Activated T-cell treated with anti-CD3 and anti-CD28 coated beads, Interleukin-2, amount 50 U/mL, for 72 hours (primary cell): ENCODE measurements at regions not wholly inside any gene's neighbourhood (a gene's known extent, or its start where the extent isn't known, plus 50 kb on each side); places are given as distances from the start of the nearest gene placed in this dataset.

ENCODE experiments used
- ATAC-seq, 2 donors: fragments of 150-1000 bp; cut with Tn5 transposase; replicated peaks in 1 of 2; 2 replicates each; pipeline ENCODE4 v1.10.0; 2021; ENCODE audit warnings: moderate library complexity in 2 of 2, mild to moderate bottlenecking in 1 of 2
- DNase-seq, 2 donors: peaks; one replicate each; pipeline ENCODE4 v3.0.0; 2021 to 2022; ENCODE audit warnings: mixed read lengths in 1 of 2
- H3K27ac Mint-ChIP-seq: one replicate; pipeline ENCODE4 v1.8.0; 2022; ENCODE audit warnings: mild to moderate bottlenecking, moderate library complexity, mixed read lengths
- H3K27me3 Mint-ChIP-seq: one replicate; pipeline ENCODE4 v1.8.0; 2022; ENCODE audit warnings: low read depth, mixed read lengths
- H3K36me3 Mint-ChIP-seq, 2 donors: one replicate each; pipeline ENCODE4 v1.8.0; 2022; ENCODE audit warnings: mixed read lengths in 2 of 2, mild to moderate bottlenecking in 1 of 2; ENCODE audit not compliant: insufficient read depth in 2 of 2
- H3K4me1 Mint-ChIP-seq: one replicate; pipeline ENCODE4 v1.8.0; 2022; ENCODE audit warnings: low read depth, mixed read lengths
- H3K4me3 Mint-ChIP-seq, 2 donors: one replicate each; pipeline ENCODE4 v1.8.0; 2022; ENCODE audit warnings: mild to moderate bottlenecking in 2 of 2, mixed read lengths in 2 of 2, moderate library complexity in 2 of 2
- H3K9me3 Mint-ChIP-seq, 2 donors: one replicate each; pipeline ENCODE4 v1.8.0; 2022; ENCODE audit warnings: mixed read lengths in 2 of 2

DNA sequence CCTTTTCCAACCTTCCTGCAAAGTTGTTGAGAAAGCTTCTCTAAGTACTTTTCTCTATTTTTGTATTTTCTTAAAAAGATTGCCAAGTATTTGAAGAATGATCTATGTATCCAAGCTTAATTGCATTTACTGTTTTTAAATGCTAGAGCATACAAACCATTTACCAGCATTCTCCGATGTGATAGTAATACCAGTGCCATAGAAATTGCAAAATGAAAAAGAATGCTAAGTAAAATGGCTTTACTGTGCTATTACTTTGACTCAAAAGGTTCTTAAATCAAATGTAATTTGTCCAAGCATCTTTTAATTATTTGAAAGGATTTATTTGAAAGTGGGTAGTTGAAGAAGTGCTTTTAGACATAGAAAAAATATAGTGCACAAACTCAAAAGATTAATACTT, 1183.2 kb downstream of the RAPGEF2 start:
- no peak overlapping the region for H3K27ac Mint-ChIP-seq
- H3K4me3 Mint-ChIP-seq, result no peak overlapping the region
- peaks cover 2 to 3% of the 10 kb centered on the region in 2 donors for H3K36me3 Mint-ChIP-seq
- ATAC-seq (no peak), DNase-seq (no peak)
- H3K27me3 Mint-ChIP-seq, result no peaks in the 10 kb centered on the region
- H3K9me3 Mint-ChIP-seq, result peaks cover 9 to 10% of the 10 kb centered on the region in 2 donors
- no peaks in the 10 kb centered on the region for H3K4me1 Mint-ChIP-seq

DNA sequence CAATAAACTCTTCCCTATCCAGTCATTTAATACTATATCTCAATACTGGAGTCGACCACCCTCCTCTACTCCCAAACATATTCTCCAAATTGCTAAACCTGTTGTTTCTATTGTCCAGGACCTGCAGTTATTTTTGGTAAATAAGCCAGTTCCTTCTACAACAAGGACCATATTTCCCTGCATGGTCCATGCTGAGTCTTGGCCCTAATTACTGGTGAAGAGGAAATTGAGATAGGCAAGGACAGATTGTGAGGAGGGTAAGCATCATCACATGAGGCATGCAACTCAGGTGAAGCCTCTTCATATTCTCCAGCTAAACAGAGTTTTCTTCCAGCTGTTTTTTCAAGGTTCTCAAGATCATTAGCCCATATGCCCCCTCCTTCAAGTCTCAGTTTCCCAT, 1193.6 kb downstream of the RAPGEF2 start:
- DNase-seq, result no peak
- Mint-ChIP-seq H3K4me1 (no peaks in the 10 kb centered on the region), H3K36me3 (no peaks in the 10 kb centered on the region), H3K9me3 (peaks cover 3 to 5% of the 10 kb centered on the region in 2 donors), H3K27ac (no peak overlapping the region), H3K4me3 (no peak overlapping the region), H3K27me3 (no peaks in the 10 kb centered on the region)
- no peak for ATAC-seq

DNA sequence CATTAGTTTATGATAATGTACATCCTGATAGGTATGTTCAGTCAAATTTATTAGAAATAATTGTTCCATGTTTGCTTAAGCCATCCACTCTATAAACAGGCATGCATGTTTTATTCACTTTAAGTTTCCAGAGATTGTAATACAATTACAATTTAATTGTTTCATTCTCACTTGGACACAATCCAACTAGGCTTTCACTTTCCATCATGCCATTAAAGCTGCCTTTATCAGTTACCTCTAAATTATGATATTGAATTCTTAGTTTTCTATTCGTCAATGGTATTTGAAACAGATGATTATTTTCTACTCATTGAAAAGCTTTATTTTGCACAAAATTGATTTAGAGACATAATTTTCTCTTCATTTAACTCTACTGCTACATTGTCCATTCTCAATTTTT, 1196.3 kb downstream of the RAPGEF2 start:
- DNase-seq (no peak), ATAC-seq (no peak)
- no peak overlapping the region for H3K4me3 Mint-ChIP-seq
- H3K27ac Mint-ChIP-seq, result no peak overlapping the region
- H3K9me3 Mint-ChIP-seq, result peaks cover 0 to 6% of the 10 kb centered on the region in 2 donors
- H3K36me3 Mint-ChIP-seq, result no peaks in the 10 kb centered on the region
- H3K4me1 Mint-ChIP-seq, result no peaks in the 10 kb centered on the region
- H3K27me3 Mint-ChIP-seq, result no peaks in the 10 kb centered on the region

DNA sequence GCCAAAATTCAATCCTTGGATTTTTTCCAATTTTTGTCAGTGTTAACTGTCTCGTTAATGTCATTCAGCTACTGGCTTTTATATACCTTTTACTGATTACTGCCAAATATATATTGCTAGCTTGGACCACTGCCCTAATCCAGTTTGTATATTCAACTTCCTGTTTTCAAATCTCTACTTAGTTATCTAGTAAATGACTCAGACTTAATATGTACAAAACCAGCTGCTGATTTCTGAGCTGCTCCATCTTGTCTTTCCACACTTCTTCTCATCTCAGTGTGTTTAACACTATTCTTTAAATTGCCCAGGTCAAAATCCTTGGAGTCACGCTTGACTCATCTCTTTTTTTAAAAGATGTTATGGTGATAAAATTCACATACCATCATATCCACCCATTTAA, 1196.7 kb downstream of the RAPGEF2 start:
- Mint-ChIP-seq H3K36me3 (no peaks in the 10 kb centered on the region), H3K27me3 (no peaks in the 10 kb centered on the region), H3K4me3 (no peak overlapping the region), H3K27ac (no peak overlapping the region), H3K9me3 (peaks cover 0 to 6% of the 10 kb centered on the region in 2 donors), H3K4me1 (no peaks in the 10 kb centered on the region)
- ATAC-seq (no peak), DNase-seq (no peak)

DNA sequence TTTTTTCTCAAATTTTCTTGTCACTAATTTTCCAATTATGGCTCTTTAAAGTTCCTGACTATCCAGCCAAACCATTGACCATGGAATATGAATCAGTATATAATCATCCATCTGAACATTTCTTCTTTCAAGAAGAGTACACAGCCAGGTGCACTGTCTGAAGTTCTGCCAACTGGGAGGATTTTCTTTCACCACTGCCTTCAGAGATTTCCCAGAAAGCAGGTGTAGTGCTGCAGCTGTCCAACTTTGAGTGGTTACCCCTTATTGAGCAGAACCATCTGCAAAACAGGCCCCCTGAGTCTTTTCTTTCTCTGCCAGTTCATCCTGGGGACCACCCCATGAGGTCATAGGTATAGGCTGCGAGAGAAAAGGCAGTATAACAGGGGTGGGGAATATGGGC, 1213.2 kb downstream of the RAPGEF2 start:
- Mint-ChIP-seq H3K4me1 (no peaks in the 10 kb centered on the region), H3K9me3 (peaks cover 0 to 5% of the 10 kb centered on the region in 2 donors), H3K27me3 (no peaks in the 10 kb centered on the region), H3K27ac (no peak overlapping the region), H3K36me3 (no peaks in the 10 kb centered on the region), H3K4me3 (no peak overlapping the region)
- no peak for ATAC-seq
- no peak for DNase-seq

DNA sequence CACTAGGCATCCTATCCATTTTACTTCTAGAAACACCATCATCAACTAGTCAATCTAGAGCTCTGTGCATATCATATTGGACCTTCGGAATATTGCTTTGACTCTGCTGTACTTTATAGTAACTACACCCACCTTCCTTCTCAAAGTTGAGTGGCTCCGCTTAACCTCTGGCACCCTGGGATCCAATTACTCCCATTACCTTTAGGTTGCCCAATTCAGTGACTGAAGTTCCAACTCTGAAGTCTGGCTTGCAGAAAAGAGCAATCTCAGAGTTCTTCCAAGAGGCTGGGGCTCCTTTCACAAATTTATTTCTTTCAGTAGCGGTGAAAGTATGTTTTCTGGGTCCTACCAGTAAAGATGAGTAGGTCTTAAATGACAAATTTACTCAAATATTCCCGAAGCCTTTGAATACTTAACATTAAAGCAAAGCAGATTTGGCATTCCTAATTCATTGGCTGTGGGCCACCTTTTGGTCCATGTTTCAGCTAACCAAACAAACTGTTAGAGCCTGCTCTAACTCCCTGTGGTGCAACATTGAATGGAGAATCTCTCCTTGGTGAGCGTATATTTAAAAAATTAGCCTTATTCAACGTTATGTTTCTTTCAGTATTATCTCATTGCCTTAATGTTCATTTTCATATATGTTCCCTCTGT, 1215.8 kb downstream of the RAPGEF2 start:
- H3K27me3 Mint-ChIP-seq, result no peaks in the 10 kb centered on the region
- DNase-seq (no peak), ATAC-seq (no peak)
- no peaks in the 10 kb centered on the region for H3K36me3 Mint-ChIP-seq
- H3K27ac Mint-ChIP-seq, result no peak overlapping the region
- peaks cover 0 to 3% of the 10 kb centered on the region in 2 donors for H3K9me3 Mint-ChIP-seq
- H3K4me1 Mint-ChIP-seq, result no peaks in the 10 kb centered on the region
- no peak overlapping the region for H3K4me3 Mint-ChIP-seq

DNA sequence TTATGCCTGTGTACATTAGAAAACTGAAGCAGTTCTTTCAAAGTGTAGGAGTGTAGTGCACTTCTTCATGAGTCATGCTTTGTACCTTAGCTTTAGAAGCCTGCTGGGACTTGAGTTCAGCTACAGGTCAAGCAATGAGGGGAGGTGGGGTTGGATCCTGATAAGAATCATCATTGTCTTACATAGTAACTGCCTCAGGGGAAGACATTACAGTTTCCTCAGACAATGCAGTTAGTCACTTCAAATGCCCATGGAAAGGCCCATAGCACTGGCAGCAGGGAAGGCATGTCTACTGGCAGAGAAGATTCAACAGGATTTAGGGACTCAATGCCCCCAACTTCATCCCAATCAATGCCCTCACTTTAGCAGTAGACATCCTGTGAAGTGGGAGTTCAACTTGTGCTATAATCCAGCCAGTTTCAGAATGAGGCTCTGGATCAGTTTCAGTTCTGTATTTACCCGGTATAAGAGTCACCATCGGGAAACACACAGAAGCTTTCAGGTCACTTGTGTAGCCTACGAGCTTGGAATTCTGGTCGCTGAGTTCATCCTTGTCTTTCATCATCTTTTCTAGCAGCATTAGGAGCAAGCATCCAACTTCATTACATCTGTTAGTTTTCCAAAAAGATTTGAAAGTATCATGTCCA, 1216.5 kb downstream of the RAPGEF2 start:
- Mint-ChIP-seq H3K9me3 (peaks cover 0 to 3% of the 10 kb centered on the region in 2 donors), H3K4me1 (no peaks in the 10 kb centered on the region), H3K27ac (no peak overlapping the region), H3K36me3 (no peaks in the 10 kb centered on the region), H3K27me3 (no peaks in the 10 kb centered on the region), H3K4me3 (no peak overlapping the region)
- ATAC-seq (no peak), DNase-seq (no peak)

DNA sequence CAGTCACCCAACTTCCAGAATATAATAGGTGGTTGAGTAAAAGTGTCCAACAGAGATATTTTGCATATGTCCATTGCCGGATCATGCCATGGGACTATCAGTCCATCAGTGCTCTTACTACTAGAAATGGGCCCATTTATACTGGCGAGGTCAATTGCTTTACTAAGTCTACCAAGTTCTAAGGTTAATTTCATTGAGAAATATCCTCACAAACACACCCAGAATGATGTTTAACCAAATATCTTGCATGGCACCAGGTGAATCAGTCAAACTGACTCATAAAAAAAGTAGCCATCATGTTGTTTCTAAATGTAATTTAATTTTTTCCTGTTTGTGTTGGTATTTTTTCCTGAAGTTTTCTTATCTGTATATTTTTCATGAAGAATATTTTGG, 1217.0 kb downstream of the RAPGEF2 start:
- ATAC-seq, result no peak
- no peaks in the 10 kb centered on the region for H3K4me1 Mint-ChIP-seq
- no peak for DNase-seq
- H3K27ac Mint-ChIP-seq, result no peak overlapping the region
- H3K4me3 Mint-ChIP-seq, result no peak overlapping the region
- no peaks in the 10 kb centered on the region for H3K36me3 Mint-ChIP-seq
- H3K27me3 Mint-ChIP-seq, result no peaks in the 10 kb centered on the region
- peaks cover 0 to 3% of the 10 kb centered on the region in 2 donors for H3K9me3 Mint-ChIP-seq

DNA sequence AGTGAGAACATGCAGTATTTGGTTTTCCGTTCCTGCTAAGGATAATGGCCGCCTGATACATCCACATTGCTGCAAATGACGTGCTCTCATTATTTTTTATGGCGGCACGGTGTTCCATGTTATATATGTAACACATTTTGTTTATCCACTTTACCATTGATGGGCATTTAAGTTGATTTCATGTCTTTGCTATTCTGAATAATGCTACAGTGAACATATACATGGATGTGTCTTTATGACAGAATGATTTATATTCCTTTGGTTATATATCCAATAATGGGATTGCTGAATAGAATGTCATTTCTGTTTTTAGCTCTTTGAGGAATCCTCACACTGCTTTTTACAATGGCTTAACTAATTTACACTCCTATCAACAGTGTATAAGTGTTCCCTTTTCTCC, 1223.2 kb downstream of the RAPGEF2 start:
- no peak for ATAC-seq
- Mint-ChIP-seq H3K4me1 (no peaks in the 10 kb centered on the region), H3K9me3 (peaks cover 2% of the 10 kb centered on the region in 2 donors), H3K4me3 (no peak overlapping the region), H3K36me3 (no peaks in the 10 kb centered on the region), H3K27ac (no peak overlapping the region), H3K27me3 (no peaks in the 10 kb centered on the region)
- no peak for DNase-seq

DNA sequence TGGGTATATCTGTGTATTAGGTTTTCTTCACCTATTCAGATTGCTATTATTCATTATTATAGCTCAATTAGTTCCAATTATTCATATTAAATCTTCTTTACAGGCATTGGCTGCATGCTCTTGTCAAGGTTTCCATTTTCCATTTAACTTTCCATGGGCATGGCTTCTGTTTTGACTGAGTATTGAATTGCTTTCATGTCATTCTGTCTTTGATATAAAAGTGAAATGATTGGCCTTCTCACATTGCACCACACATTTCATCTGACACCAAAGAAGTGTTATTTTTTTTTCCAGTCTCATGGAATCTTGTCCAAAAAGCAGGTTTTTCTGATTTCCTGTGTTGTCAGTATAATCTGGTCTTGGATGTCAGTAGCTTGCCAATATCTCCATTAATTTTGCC, 1244.3 kb downstream of the RAPGEF2 start:
- DNase-seq (no peak), ATAC-seq (no peak)
- peaks cover 7 to 9% of the 10 kb centered on the region in 2 donors for H3K9me3 Mint-ChIP-seq
- no peaks in the 10 kb centered on the region for H3K27me3 Mint-ChIP-seq
- no peaks in the 10 kb centered on the region for H3K4me1 Mint-ChIP-seq
- no peak overlapping the region for H3K4me3 Mint-ChIP-seq
- H3K36me3 Mint-ChIP-seq, result no peaks in the 10 kb centered on the region
- H3K27ac Mint-ChIP-seq, result no peak overlapping the region

DNA sequence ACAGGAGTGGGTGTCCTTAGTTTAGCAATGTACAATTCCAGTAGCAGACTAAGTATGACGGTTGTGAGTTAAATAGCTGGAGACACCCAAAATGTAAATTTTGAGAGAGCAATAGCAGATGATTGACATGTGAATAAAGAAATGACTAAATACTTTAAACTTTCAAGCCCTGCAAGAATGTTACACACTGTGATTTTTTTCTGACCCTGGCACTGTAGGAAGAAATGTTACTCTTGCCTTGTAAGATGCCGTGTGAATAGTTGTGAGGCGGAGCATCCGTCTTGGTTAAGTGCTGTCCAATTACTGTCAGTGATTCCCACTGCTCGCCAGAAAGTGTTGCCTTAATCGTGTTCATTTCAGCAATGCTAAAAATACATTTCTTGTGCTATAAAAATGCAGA, 1248.1 kb downstream of the RAPGEF2 start:
- no peak overlapping the region for H3K4me3 Mint-ChIP-seq
- DNase-seq, result no peak
- H3K27me3 Mint-ChIP-seq, result no peaks in the 10 kb centered on the region

DNA sequence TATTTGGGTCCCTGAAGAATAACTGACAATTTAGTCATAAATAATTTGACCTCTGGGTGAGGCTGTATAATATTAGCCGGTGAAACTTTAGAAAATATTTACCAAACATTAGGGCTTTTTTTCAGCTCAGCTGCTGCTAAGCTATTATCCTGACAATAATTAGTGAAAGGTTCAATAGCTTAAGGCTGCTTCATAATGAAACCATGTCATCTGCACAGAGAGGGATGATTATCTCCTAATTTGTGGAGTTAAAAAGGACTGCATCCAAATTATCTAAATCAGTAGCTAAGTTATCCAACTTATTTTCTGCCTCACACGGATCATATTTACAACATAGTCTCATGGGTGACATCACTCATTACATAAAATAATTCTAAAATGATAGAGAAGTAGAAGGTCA, 1249.8 kb downstream of the RAPGEF2 start:
- ATAC-seq, result no peak
- no peaks in the 10 kb centered on the region for H3K4me1 Mint-ChIP-seq
- H3K27me3 Mint-ChIP-seq, result no peaks in the 10 kb centered on the region
- H3K36me3 Mint-ChIP-seq, result no peaks in the 10 kb centered on the region
- no peak overlapping the region for H3K27ac Mint-ChIP-seq
- DNase-seq, result no peak
- H3K4me3 Mint-ChIP-seq, result no peak overlapping the region
- H3K9me3 Mint-ChIP-seq, result peaks cover 9 to 10% of the 10 kb centered on the region in 2 donors

More for the DNA sequence above, 1248.1 kb downstream of the RAPGEF2 start:
- peaks cover 9 to 10% of the 10 kb centered on the region in 2 donors for H3K9me3 Mint-ChIP-seq
- H3K36me3 Mint-ChIP-seq, result no peaks in the 10 kb centered on the region
- ATAC-seq, result no peak
- no peak overlapping the region for H3K27ac Mint-ChIP-seq
- no peaks in the 10 kb centered on the region for H3K4me1 Mint-ChIP-seq

DNA sequence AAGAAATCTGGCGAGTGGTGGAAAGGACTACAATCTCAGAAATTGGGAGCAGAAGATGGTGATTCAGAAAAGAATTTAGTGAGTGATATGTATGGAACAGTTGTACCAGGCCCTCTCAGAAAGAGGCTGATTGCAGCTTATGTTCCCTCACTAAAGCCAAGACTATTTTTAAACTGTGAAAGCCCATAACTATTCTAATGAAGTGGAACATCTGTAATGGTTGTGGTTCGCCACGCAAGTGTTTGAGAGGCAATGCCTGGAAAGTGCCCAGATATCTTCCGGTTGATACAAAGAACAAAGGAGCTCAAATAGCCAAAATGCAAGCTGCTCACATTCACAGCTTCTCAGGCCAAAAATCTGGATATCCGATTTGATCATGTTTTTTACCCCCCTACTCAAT, 1250.7 kb downstream of the RAPGEF2 start:
- ATAC-seq, result no peak
- Mint-ChIP-seq H3K27ac (no peak overlapping the region), H3K4me3 (no peak overlapping the region), H3K36me3 (no peaks in the 10 kb centered on the region), H3K9me3 (peaks cover 7 to 9% of the 10 kb centered on the region in 2 donors), H3K27me3 (no peaks in the 10 kb centered on the region), H3K4me1 (no peaks in the 10 kb centered on the region)
- no peak for DNase-seq

DNA sequence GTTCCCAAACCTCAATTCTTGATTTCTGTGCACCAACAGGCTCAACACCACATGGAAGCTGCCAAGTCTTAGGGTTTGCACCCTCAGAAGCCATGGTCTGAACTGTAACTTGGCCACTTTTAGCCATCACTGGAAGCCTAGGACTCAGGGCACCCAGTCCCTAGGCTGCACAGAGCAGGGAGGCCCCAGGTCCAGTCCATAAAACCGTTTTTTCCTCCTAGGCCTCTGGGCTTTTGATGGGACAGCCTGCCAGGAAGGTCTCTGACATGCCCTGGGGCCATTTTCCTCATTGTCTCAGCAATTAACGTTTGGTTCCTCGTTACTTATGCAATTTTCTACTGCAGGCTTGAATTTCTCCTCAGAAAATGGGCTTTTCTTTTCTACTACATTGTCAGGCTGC, 1259.6 kb downstream of the RAPGEF2 start:
- H3K36me3 Mint-ChIP-seq, result no peaks in the 10 kb centered on the region
- peaks cover 3 to 5% of the 10 kb centered on the region in 2 donors for H3K9me3 Mint-ChIP-seq
- ATAC-seq (no peak), DNase-seq (no peak)
- H3K27me3 Mint-ChIP-seq, result no peaks in the 10 kb centered on the region
- H3K4me3 Mint-ChIP-seq, result no peak overlapping the region
- H3K27ac Mint-ChIP-seq, result no peak overlapping the region
- no peaks in the 10 kb centered on the region for H3K4me1 Mint-ChIP-seq
